ENCODE measurements at regions not wholly inside any gene's neighbourhood (a gene's known extent, or its start where the extent isn't known, plus 50 kb on each side); places are given as distances from the start of the nearest gene placed in this dataset.
"Not testable (repeated sequence)": the region's sequence is repeated elsewhere in the genome, so short reads cannot be mapped to it uniquely, and the experiment has no call there.

DNA sequence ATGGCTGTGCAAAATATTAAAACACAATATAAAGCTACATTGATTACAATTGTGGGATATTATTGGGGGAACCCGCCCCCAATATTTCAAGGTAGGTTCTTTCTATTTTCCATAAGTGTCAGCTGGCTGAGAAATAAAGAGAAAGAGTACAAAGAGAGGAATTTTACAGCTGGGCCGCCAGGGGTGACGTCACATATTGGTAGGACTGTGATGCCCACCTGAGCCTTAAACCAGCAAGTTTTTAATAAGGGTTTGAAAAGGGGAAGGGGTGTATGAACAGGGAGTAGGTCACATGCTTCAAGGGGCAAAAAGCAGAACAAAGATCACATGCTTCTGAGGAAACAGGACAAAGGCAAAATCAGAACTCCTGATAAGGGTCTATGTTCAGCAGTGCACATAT lies 219.3 kb upstream of the CNTNAP5 start:
- not testable (repeated sequence) for H3K4ac ChIP-seq (ENCODE audit: low read depth in 1 of 2, low read length in 2 of 2); H4K91ac ChIP-seq (ENCODE audit: low read length); H2AK5ac ChIP-seq (ENCODE audit: low read length, severe bottlenecking); H2BK120ac ChIP-seq (ENCODE audit: low read depth, low read length); H2BK12ac ChIP-seq (ENCODE audit: low read length in 2 of 2); H3K27me3 ChIP-seq (ENCODE audit: control insufficient read depth in 1 of 2, insufficient read depth in 1 of 2, low read length in 2 of 2); H3K18ac ChIP-seq (ENCODE audit: low read depth in 1 of 2, low read length in 2 of 2); H2BK15ac ChIP-seq (ENCODE audit: low read depth, poor library complexity, severe bottlenecking); H3K9ac ChIP-seq (ENCODE audit: low read length); H3K36me3 ChIP-seq (ENCODE audit: control insufficient read depth in 1 of 2, insufficient read depth in 2 of 2, low read depth in 1 of 2, low read length in 2 of 2); H3K14ac ChIP-seq (ENCODE audit: low read length in 2 of 2); H3K4me2 ChIP-seq (ENCODE audit: low read length, poor library complexity, severe bottlenecking); DNase-seq; H3K23ac ChIP-seq (ENCODE audit: low read length in 2 of 2); H3K4me1 ChIP-seq (ENCODE audit: control insufficient read depth, insufficient read depth, low read depth, low read length); H2BK5ac ChIP-seq (ENCODE audit: low read depth, low read length, poor library complexity, severe bottlenecking); H4K8ac ChIP-seq (ENCODE audit: low read length); H3K27ac ChIP-seq (ENCODE audit: low read length, poor library complexity, severe bottlenecking); H2AFZ ChIP-seq (ENCODE audit: low read depth, low read length); H3K79me1 ChIP-seq (replicated peaks; ENCODE audit: low read length, poor library complexity, severe bottlenecking); H3K4me3 ChIP-seq (ENCODE audit: insufficient read depth in 1 of 2, low read depth in 1 of 2, low read length in 2 of 2)
- peaks cover 36% of the 10 kb centered on the region for H3K9me3 ChIP-seq (ENCODE audit: control insufficient read depth, low read length)
- WGBS = 75% methylated on average over 3 of the region's 3 CpGs

DNA sequence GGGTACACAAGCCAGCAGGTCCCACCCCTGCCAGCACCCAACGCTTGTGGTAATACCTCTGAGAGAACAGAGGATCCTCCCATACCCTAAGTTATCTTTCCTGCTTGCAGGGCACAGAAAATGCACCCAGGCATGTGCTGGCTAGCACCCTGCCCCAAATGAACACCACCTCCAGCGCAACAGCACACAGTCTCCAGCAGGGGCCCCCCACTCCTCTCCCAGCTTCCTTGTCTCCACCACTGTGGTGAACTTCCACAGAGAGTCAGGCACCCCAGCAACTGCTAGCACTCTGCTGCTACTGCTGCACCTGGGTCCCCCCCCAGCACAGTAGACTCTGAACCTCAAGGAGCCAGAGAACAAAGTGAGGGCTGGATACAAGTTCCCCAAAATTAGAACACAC lies 216.8 kb upstream of the CNTNAP5 start:
- Histone ChIP-seq H3K23ac (ENCODE audit: low read length in 2 of 2) (no peak overlapping the region), H3K79me1 (replicated peaks; ENCODE audit: low read length, poor library complexity, severe bottlenecking) (no peaks in the 10 kb centered on the region), H3K4me1 (ENCODE audit: control insufficient read depth, insufficient read depth, low read depth, low read length) (no peaks in the 10 kb centered on the region), H3K9me3 (ENCODE audit: control insufficient read depth, low read length) (peaks cover 36% of the 10 kb centered on the region), H3K27ac (ENCODE audit: low read length, poor library complexity, severe bottlenecking) (no peak overlapping the region), H3K14ac (ENCODE audit: low read length in 2 of 2) (no peak overlapping the region), H2BK15ac (ENCODE audit: low read depth, poor library complexity, severe bottlenecking) (no peak overlapping the region), H3K9ac (ENCODE audit: low read length) (no peak overlapping the region), H3K36me3 (ENCODE audit: control insufficient read depth in 1 of 2, insufficient read depth in 2 of 2, low read depth in 1 of 2, low read length in 2 of 2) (no peaks in the 10 kb centered on the region), H3K4me3 (ENCODE audit: insufficient read depth in 1 of 2, low read depth in 1 of 2, low read length in 2 of 2) (no peak overlapping the region), H3K18ac (ENCODE audit: low read depth in 1 of 2, low read length in 2 of 2) (no peak overlapping the region), H2BK120ac (ENCODE audit: low read depth, low read length) (no peak overlapping the region), H3K4ac (ENCODE audit: low read depth in 1 of 2, low read length in 2 of 2) (no peak overlapping the region), H4K91ac (ENCODE audit: low read length) (no peak overlapping the region), H2BK5ac (ENCODE audit: low read depth, low read length, poor library complexity, severe bottlenecking) (no peak overlapping the region), H2AFZ (ENCODE audit: low read depth, low read length) (no peak overlapping the region), H2AK5ac (ENCODE audit: low read length, severe bottlenecking) (no peak overlapping the region), H2BK12ac (ENCODE audit: low read length in 2 of 2) (no peak overlapping the region), H3K4me2 (ENCODE audit: low read length, poor library complexity, severe bottlenecking) (no peak overlapping the region), H3K27me3 (ENCODE audit: control insufficient read depth in 1 of 2, insufficient read depth in 1 of 2, low read length in 2 of 2) (no peaks in the 10 kb centered on the region), H4K8ac (ENCODE audit: low read length) (no peak overlapping the region)
- WGBS = 64% methylated on average over 2 of the region's 2 CpGs
- no peak for DNase-seq

DNA sequence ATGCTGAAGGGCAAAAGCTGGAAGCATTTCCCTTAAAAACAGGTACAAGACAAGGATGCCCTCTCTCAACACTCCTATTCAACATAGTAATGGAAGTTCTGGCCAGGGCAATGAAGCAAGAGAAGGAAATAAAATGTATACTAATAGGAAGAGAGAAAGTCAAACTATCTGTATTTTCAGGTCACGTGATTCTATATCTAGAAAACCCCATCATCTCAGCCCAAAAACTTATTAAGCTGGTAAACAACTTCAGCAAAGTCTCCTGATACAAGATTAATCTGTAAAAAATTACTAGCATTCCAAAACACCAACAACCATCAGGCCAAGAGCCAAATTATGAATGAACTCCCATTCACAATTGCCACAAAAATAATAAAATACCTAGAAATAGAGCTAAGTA lies 213.2 kb upstream of the CNTNAP5 start:
- Histone ChIP-seq H3K9ac (ENCODE audit: low read length) (no peak overlapping the region), H3K9me3 (ENCODE audit: control insufficient read depth, low read length) (peaks cover 32% of the 10 kb centered on the region), H3K14ac (ENCODE audit: low read length in 2 of 2) (no peak overlapping the region), H2BK5ac (ENCODE audit: low read depth, low read length, poor library complexity, severe bottlenecking) (no peak overlapping the region), H2BK15ac (ENCODE audit: low read depth, poor library complexity, severe bottlenecking) (no peak overlapping the region), H2BK12ac (ENCODE audit: low read length in 2 of 2) (no peak overlapping the region), H3K4me2 (ENCODE audit: low read length, poor library complexity, severe bottlenecking) (no peak overlapping the region), H3K23ac (ENCODE audit: low read length in 2 of 2) (no peak overlapping the region), H2AFZ (ENCODE audit: low read depth, low read length) (no peak overlapping the region), H4K8ac (ENCODE audit: low read length) (no peak overlapping the region), H4K91ac (ENCODE audit: low read length) (no peak overlapping the region), H3K4me3 (ENCODE audit: insufficient read depth in 1 of 2, low read depth in 1 of 2, low read length in 2 of 2) (no peak overlapping the region), H3K27me3 (ENCODE audit: control insufficient read depth in 1 of 2, insufficient read depth in 1 of 2, low read length in 2 of 2) (no peaks in the 10 kb centered on the region), H2BK120ac (ENCODE audit: low read depth, low read length) (no peak overlapping the region), H3K79me1 (replicated peaks; ENCODE audit: low read length, poor library complexity, severe bottlenecking) (no peaks in the 10 kb centered on the region), H3K4me1 (ENCODE audit: control insufficient read depth, insufficient read depth, low read depth, low read length) (no peaks in the 10 kb centered on the region), H2AK5ac (ENCODE audit: low read length, severe bottlenecking) (no peak overlapping the region), H3K27ac (ENCODE audit: low read length, poor library complexity, severe bottlenecking) (no peak overlapping the region), H3K36me3 (ENCODE audit: control insufficient read depth in 1 of 2, insufficient read depth in 2 of 2, low read depth in 1 of 2, low read length in 2 of 2) (no peaks in the 10 kb centered on the region), H3K18ac (ENCODE audit: low read depth in 1 of 2, low read length in 2 of 2) (no peak overlapping the region), H3K4ac (ENCODE audit: low read depth in 1 of 2, low read length in 2 of 2) (no peak overlapping the region)
- DNase-seq = no peak
- 64% methylated on average over 1 of the region's 1 CpG for WGBS

DNA sequence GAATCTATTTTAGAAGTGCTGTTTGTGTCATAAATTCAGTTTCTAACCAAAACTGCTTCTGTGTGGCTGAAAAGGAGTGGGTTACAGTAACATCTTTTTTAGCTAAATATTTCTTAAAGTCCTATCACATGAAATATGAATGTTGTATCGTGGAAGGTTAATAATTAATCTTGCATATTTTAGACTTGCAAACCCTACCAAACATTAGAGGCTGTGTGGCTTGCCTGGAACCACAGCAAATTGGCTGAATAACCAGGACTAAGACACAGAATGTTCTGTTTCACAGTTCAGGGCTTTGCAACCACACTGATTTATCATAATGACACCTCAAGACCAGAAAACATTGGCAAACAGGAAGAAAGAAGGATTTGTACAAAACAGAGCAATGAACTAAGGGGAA lies 208.9 kb upstream of the CNTNAP5 start:
- H3K27me3 ChIP-seq (ENCODE audit: control insufficient read depth in 1 of 2, insufficient read depth in 1 of 2, low read length in 2 of 2) = no peaks in the 10 kb centered on the region
- WGBS = no CpG with 5 or more reads among the region's 1 CpG

More for the DNA sequence above, 208.9 kb upstream of the CNTNAP5 start:
- Histone ChIP-seq H3K4ac (ENCODE audit: low read depth in 1 of 2, low read length in 2 of 2) (no peak overlapping the region), H2AFZ (ENCODE audit: low read depth, low read length) (no peak overlapping the region), H3K36me3 (ENCODE audit: control insufficient read depth in 1 of 2, insufficient read depth in 2 of 2, low read depth in 1 of 2, low read length in 2 of 2) (no peaks in the 10 kb centered on the region), H3K9ac (ENCODE audit: low read length) (no peak overlapping the region), H3K23ac (ENCODE audit: low read length in 2 of 2) (no peak overlapping the region), H2BK5ac (ENCODE audit: low read depth, low read length, poor library complexity, severe bottlenecking) (no peak overlapping the region), H3K9me3 (ENCODE audit: control insufficient read depth, low read length) (peaks cover 7% of the 10 kb centered on the region), H2BK120ac (ENCODE audit: low read depth, low read length) (no peak overlapping the region), H3K27ac (ENCODE audit: low read length, poor library complexity, severe bottlenecking) (no peak overlapping the region), H2BK15ac (ENCODE audit: low read depth, poor library complexity, severe bottlenecking) (no peak overlapping the region), H2BK12ac (ENCODE audit: low read length in 2 of 2) (no peak overlapping the region), H3K18ac (ENCODE audit: low read depth in 1 of 2, low read length in 2 of 2) (no peak overlapping the region), H3K4me3 (ENCODE audit: insufficient read depth in 1 of 2, low read depth in 1 of 2, low read length in 2 of 2) (no peak overlapping the region), H4K8ac (ENCODE audit: low read length) (no peak overlapping the region), H3K4me2 (ENCODE audit: low read length, poor library complexity, severe bottlenecking) (no peak overlapping the region), H3K79me1 (replicated peaks; ENCODE audit: low read length, poor library complexity, severe bottlenecking) (no peaks in the 10 kb centered on the region), H2AK5ac (ENCODE audit: low read length, severe bottlenecking) (no peak overlapping the region), H3K14ac (ENCODE audit: low read length in 2 of 2) (no peak overlapping the region), H3K4me1 (ENCODE audit: control insufficient read depth, insufficient read depth, low read depth, low read length) (no peaks in the 10 kb centered on the region), H4K91ac (ENCODE audit: low read length) (no peak overlapping the region)
- no peak for DNase-seq
